GM18511 (cell line): ENCODE measurements at regions not wholly inside any gene's neighbourhood (a gene's known extent, or its start where the extent isn't known, plus 50 kb on each side); places are given as distances from the start of the nearest gene placed in this dataset.
A peak's percentile ranks its signal among the peaks of the same experiment; 100 is the strongest.
"Not testable (repeated sequence)": the region's sequence is repeated elsewhere in the genome, so short reads cannot be mapped to it uniquely, and the experiment has no call there.

Experiments
- ATAC-seq: cut with Tn5 transposase; IDR thresholded peaks from one replicate; pipeline ENCODE4 v1.9.1; 2021; ENCODE audit warnings: mild to moderate bottlenecking, moderate library complexity; ENCODE audit not compliant: unreplicated experiment

GRCh38 chr6:74597840-74598239 lies 608.0 kb downstream of the COL12A1 start:
- ATAC-seq: peak; percentile 56

DNA sequence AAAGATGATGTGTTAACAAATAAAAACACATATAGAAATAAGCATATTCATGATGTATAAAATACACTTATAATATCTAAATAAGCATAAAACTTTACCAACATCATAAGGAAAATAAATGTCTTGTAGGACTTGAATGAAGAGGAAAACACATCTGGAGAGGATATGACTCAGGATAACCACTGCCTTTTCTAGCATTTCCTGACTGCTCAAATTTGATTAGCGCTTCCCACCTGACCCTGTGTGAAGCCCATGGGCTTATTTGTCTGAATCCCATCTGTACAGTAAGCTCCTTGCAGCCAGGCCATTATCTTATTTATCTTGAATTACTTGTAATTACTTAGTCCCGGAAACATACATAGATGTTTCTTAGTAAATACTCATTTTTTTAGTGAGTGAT lies 608.6 kb downstream of the COL12A1 start:
- no peak for ATAC-seq

DNA sequence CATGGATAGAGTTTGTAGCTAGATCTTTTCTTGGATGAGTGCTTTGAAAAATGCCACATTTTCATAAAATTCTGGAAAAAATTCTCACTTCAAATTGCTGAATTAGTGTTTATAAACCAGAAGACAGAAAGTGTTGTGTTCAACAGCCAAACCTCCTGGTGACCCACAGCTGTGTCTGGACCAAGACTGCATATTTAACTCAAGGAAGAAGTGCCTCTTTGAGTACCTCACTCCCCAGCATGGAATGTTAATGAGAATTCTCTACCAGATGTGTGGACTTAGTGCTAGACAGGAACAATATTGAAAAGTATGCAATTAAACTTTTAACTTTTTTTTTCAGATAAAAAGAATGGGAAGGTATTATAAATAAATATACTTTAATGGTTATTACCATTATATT lies 609.3 kb downstream of the COL12A1 start:
- ATAC-seq: no peak

DNA sequence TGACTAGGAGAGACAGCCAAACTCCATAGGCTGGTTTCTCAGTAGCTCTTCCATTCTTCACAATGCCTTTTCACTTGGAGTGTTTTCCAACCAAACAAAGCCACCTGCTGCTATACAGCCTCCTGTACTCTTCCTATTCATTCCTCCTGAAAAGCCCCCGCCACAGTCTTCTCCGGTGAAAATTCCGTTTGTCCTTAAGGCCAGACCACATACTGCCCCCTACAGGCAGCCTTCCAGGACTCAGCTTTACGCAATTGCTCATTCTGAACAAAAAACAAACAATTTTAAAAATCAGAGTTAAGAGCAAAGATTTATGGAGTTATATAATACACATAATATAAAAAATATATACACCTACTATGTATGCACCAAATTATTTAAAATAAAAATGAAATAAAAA lies 611.5 kb downstream of the COL12A1 start:
- ATAC-seq: not testable (repeated sequence)

GRCh38 chr6:74588094-74588832 lies 617.6 kb downstream of the COL12A1 start:
- ATAC-seq: no peak

GRCh38 chr6:74587386-74587785 lies 618.5 kb downstream of the COL12A1 start:
- ATAC-seq: no peak

- no peak for ATAC-seq
These were observed 620.1 kb downstream of the COL12A1 start for GRCh38 chr6:74585753-74586152.

GRCh38 chr6:74581681-74582080 lies 624.2 kb downstream of the COL12A1 start:
- no peak for ATAC-seq

DNA sequence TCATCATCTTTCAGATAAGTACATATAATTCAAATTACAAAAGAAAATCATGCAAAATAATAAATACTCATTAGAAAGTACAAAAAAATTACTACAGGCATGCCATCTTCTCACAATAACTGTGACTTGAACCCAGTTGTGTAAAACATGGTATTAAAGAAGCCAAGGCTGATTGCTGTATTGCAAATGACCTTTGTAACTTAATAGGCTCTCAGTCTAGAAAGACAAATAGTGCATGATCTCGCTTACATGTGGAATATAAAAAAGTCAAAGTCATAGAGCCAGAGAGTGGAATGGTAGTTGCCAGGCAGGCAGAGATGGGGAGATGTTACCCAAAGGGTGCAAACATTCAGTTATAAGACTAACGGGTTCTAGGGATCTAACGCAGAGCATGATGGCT lies 626.1 kb downstream of the COL12A1 start:
- ATAC-seq: no peak

DNA sequence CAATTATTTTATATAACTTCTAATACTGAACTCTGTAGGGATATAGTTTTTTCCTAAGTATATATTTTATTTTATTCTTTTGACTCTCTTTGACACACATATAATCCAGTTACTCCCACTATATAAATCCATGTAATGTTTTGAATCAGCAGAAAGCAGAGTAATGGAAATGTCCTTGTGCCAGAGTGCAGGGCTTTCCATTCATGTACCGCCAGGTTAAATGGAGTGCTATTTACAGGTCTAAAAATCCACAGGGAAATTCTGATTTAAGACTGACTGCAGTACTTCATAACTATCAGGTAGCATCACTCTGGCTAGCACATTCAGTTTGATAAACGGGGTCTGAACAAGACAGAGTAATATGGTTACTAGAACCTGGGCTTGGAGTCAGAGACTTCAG lies 626.8 kb downstream of the COL12A1 start:
- no peak for ATAC-seq

- peak; percentile 29 for ATAC-seq
These were observed 627.5 kb downstream of the COL12A1 start for GRCh38 chr6:74578339-74578738.

DNA sequence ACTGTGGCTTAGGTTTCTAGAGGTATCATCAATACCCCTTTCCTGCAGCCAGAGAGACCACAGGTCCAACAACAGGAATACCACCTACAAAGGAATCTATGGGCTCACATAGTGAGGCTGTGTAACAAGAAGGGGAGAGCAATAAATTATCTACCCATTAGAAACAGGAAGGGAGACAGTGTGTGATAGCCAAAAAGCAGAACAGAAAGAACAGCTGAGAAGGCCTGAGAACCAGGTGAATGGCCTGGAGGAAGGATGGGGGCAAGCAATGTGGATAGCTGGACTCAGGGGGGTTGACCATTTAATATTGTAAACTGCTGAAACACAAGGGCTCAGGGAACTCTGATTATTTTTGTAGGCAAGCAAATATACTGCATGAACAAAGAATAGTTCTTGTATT lies 628.2 kb downstream of the COL12A1 start:
- peak; percentile 93 for ATAC-seq

GRCh38 chr6:74574794-74575193 lies 631.1 kb downstream of the COL12A1 start:
- ATAC-seq: peak; percentile 37

GRCh38 chr6:74573613-74574012 lies 632.2 kb downstream of the COL12A1 start:
- ATAC-seq: no peak

DNA sequence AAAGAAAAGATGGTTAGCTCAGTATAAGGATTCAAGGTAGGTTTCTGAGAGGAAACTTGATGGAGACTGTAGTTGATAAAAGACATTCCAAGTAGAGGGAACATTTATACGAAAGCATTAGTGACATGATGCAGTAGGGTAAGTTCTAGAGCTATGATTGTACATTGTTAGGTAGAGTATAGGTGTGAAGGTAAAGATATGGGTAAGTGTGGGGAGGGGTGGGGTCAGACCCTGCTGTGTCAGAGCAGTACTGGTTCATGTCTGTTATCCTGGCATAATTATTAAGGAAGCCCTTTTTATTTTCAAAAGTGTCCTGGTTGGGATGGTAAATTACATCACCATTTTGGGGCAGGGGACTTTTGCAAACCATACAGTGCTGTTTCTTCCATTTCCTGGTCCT lies 635.8 kb downstream of the COL12A1 start:
- no peak for ATAC-seq

DNA sequence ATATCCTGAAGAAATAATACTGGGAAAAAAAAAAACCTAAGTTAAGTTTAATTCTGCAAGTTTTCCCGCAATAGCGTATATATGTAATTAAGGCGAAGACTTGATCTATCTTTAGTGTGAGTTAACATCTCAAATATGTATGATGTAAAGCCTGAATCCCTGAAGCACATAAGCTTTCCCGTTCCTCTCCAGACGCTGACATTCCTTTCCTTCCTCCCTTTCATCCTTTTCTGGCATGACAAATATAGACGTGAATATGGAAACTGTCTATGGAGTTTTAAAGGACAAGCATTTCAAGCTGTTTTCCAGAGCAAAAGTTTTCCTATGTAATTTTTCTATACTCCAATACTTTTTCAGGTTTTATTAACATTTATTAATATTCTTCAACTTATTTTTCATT lies 637.0 kb downstream of the COL12A1 start:
- no peak for ATAC-seq

- not testable (repeated sequence) for ATAC-seq
These were observed 637.9 kb downstream of the COL12A1 start for GRCh38 chr6:74567923-74568290.

DNA sequence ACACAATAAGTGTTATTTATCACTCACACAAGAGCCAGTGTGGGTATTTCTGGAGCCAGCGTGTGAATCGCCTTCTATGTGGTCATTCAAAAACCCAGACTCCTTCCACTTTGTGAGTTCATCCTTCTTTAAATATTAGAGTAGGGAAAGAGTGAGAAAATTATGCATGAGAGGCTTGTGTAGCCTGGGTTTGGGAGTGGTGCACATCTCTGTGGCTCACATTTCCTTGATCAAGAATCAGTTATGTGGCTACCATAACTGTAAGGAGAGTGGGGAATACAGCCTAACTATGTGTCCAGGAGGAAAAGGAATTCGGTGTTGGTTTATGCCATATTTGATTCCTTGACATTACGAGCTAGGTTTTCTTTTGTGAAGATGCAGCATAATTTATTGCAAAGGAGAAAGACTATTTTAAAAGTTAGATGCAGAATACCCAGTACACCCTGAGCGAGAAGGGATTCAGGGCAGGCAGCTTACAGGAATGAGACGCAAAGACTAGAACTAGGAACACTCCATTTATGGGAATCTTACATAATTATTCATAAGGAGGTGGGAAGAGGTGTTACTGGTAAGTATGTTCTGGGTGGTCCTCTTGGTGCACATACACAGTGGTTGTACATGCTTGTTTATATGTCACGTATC lies 638.5 kb downstream of the COL12A1 start:
- ATAC-seq: no peak

GRCh38 chr6:74557236-74557635 lies 648.6 kb downstream of the COL12A1 start:
- no peak for ATAC-seq

DNA sequence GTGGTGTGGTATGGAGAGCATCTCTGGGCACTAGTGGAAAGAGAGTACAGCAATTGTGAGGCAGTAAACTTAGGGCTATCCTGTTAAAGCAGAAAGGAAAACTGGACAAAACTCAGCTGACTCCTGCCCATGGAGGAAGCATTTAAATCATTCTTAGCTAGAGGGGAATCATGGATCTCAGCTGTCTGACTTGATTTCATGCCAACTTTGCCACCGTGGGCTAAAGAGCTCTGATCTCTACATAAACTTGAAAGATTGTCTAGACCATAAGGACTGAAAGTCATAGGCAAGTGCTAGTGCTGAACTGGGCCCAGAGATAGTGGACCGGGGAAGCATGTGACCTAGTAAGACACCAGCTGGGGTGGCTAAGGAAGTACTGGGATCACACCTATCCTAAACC lies 651.8 kb downstream of the COL12A1 start:
- no peak for ATAC-seq

DNA sequence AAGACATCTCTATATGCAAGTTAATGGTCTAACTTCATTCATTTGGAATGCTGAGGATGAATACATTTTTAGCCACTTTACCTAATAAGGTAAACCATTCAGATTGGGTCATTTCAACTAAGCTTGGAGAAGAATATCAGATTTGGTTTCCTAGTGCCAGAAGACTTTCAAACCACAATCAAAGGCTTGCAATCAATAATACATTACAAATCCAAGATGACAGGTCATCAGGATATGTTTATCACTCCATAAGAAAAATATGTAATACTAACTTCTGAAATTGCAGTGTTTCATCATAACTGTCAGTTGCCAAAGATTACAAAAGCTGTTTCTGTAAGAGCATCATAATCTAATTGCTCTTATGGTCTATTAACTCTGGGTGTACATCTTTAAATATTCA lies 654.0 kb downstream of the COL12A1 start:
- no peak for ATAC-seq

GRCh38 chr6:74550821-74551220 lies 655.0 kb downstream of the COL12A1 start:
- ATAC-seq: no peak

GRCh38 chr6:74549746-74550145 lies 656.1 kb downstream of the COL12A1 start:
- ATAC-seq: no peak
